ENCODE measurements at regions not wholly inside any gene's neighbourhood (a gene's known extent, or its start where the extent isn't known, plus 50 kb on each side); places are given as distances from the start of the nearest gene placed in this dataset.

DNA sequence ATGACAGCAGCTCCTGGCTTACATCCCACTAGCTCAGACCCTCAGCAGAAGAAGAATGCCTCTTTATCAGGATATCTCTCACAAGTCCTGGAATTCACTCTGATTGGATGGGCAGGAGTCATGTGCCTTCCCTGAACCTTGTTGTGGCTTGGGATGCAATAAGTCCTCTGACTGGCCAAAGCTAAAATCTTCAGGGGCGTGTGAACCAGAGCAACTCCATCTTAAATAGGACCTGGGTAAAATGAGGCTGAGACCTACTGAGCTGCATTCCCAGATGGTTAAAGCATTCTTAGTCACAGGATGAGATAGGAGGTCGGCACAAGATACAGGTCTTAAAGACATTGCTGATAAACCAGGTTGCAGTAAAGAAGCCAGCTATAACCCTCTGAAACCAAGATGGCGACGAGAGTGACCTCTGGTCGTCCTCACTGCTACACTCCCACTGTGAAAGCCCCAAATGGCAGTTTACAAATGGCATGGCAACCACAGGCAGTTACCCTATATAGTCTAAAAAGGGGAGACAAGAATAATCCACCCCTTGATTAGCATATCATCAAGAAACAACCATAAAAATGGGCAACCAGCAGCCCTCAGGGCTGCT lies 60.4 kb upstream of the FICD start:
- Mint-ChIP-seq H3K27ac (no peak overlapping the region), H3K9me3 (peaks cover 0 to 3% (median 0%) of the 10 kb centered on the region in 3 donors), H3K36me3 (no peaks in the 10 kb centered on the region), H3K4me1 (no peaks in the 10 kb centered on the region), H3K4me3 (no peak overlapping the region), H3K27me3 (peaks cover 24 to 37% of the 10 kb centered on the region in 2 donors)
- H3K4me1 ChIP-seq (ENCODE audit: control insufficient read depth in 1 of 2, extremely low read depth in 1 of 2, insufficient read depth in 2 of 2, low read length in 2 of 2): no peaks in the 10 kb centered on the region
- peaks cover 4 to 11% of the 10 kb centered on the region in 2 experiments for H3K27me3 ChIP-seq (replicated peaks in 1 of 2; ENCODE audit: control insufficient read depth in 2 of 2, extremely low read depth in 1 of 2, insufficient read depth in 2 of 2, low read length in 1 of 2)
- no peak overlapping the region for H3K4me3 ChIP-seq (ENCODE audit: control insufficient read depth in 1 of 2, extremely low read depth in 1 of 2, low read length in 1 of 2)
- POLR2A ChIA-PET: no interaction called here
- no peaks in the 10 kb centered on the region for H3K36me3 ChIP-seq (ENCODE audit: control insufficient read depth in 2 of 2, extremely low read depth in 1 of 2, insufficient read depth in 1 of 2, low read length in 1 of 2)
- CTCF ChIA-PET: no interaction called here
- H3K9me3 ChIP-seq: no peaks in the 10 kb centered on the region
- WGBS (ENCODE audit: insufficient coverage): 55% methylated on average over 2 of the region's 5 CpGs
- DNase-seq (no peak), ATAC-seq (replicated peaks in 1 of 4) (no peak)
- H3K27ac ChIP-seq (ENCODE audit: low read length): no peak overlapping the region

DNA sequence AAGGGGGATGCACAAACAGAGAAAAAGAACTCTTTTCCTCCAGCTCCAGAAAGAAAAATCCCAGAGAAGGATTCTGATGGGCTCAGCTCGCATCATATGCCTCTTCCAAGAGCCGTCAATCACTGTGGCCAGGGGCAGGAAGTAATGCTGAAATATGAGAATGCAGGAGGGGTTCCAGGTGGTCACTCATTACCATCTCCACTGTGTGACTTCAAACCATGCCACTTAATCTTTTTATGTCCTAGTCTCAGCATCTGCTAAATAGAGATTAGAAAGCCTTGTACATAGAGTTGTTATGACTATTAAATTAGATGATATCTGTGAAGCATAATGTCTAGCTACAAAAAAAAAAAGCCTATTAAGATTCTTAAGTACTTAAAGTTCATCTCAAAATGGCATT lies 65.6 kb upstream of the FICD start:
- Histone ChIP-seq H3K4me3 (ENCODE audit: control insufficient read depth in 1 of 2, extremely low read depth in 1 of 2, low read length in 1 of 2) (no peak overlapping the region), H3K27ac (ENCODE audit: low read length) (no peak overlapping the region), H3K27me3 (replicated peaks in 1 of 2; ENCODE audit: control insufficient read depth in 2 of 2, extremely low read depth in 1 of 2, insufficient read depth in 2 of 2, low read length in 1 of 2) (peaks cover 6 to 9% of the 10 kb centered on the region in 2 experiments), H3K9me3 (no peaks in the 10 kb centered on the region), H3K4me1 (ENCODE audit: control insufficient read depth in 1 of 2, extremely low read depth in 1 of 2, insufficient read depth in 2 of 2, low read length in 2 of 2) (no peaks in the 10 kb centered on the region), H3K36me3 (ENCODE audit: control insufficient read depth in 2 of 2, extremely low read depth in 1 of 2, insufficient read depth in 1 of 2, low read length in 1 of 2) (no peaks in the 10 kb centered on the region)
- Mint-ChIP-seq H3K9me3 (peaks cover 0 to 3% (median 0%) of the 10 kb centered on the region in 3 donors), H3K36me3 (no peaks in the 10 kb centered on the region), H3K4me3 (no peak overlapping the region), H3K4me1 (no peaks in the 10 kb centered on the region), H3K27me3 (peaks cover 46 to 48% of the 10 kb centered on the region in 2 donors), H3K27ac (no peak overlapping the region)
- POLR2A ChIA-PET: no interaction called here
- CTCF ChIA-PET: no interaction called here
- ATAC-seq (replicated peaks in 1 of 4) (no peak), DNase-seq (no peak)
- no CpG with 5 or more reads among the region's 2 CpGs for WGBS (ENCODE audit: insufficient coverage)

DNA sequence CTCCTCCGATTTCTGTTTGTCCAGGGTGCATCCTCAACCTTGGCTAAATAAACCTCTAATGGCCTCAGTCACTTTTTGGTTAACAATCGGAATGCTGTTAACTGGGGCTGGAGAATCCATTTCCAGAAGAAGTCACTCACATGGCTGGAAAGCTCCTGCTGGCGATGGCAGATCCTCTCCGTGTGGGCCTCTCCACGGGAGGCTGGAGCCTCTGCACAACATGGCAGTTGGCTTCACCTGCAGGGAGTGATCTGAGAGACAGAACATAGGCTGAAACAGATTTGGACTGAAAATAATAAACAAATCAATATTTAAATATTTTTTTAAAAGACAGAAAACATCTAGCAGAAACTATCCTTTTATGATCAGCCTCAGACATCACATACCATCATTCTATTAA lies 66.8 kb upstream of the FICD start:
- POLR2A ChIA-PET: no interaction called here
- Mint-ChIP-seq H3K27me3 (peaks cover 44 to 45% of the 10 kb centered on the region in 2 donors), H3K27ac (no peak overlapping the region), H3K4me3 (no peak overlapping the region), H3K9me3 (peaks cover 0 to 3% (median 0%) of the 10 kb centered on the region in 3 donors), H3K36me3 (no peaks in the 10 kb centered on the region), H3K4me1 (no peaks in the 10 kb centered on the region)
- Histone ChIP-seq H3K36me3 (ENCODE audit: control insufficient read depth in 2 of 2, extremely low read depth in 1 of 2, insufficient read depth in 1 of 2, low read length in 1 of 2) (no peaks in the 10 kb centered on the region), H3K27me3 (replicated peaks in 1 of 2; ENCODE audit: control insufficient read depth in 2 of 2, extremely low read depth in 1 of 2, insufficient read depth in 2 of 2, low read length in 1 of 2) (peaks cover 6 to 9% of the 10 kb centered on the region in 2 experiments), H3K27ac (ENCODE audit: low read length) (no peak overlapping the region), H3K4me3 (ENCODE audit: control insufficient read depth in 1 of 2, extremely low read depth in 1 of 2, low read length in 1 of 2) (no peak overlapping the region), H3K9me3 (no peaks in the 10 kb centered on the region), H3K4me1 (ENCODE audit: control insufficient read depth in 1 of 2, extremely low read depth in 1 of 2, insufficient read depth in 2 of 2, low read length in 2 of 2) (no peaks in the 10 kb centered on the region)
- DNase-seq: no peak
- WGBS (ENCODE audit: insufficient coverage): 98% methylated on average over 4 of the region's 5 CpGs
- CTCF ChIA-PET: no interaction called here
- no peak for ATAC-seq (replicated peaks in 1 of 4)

DNA sequence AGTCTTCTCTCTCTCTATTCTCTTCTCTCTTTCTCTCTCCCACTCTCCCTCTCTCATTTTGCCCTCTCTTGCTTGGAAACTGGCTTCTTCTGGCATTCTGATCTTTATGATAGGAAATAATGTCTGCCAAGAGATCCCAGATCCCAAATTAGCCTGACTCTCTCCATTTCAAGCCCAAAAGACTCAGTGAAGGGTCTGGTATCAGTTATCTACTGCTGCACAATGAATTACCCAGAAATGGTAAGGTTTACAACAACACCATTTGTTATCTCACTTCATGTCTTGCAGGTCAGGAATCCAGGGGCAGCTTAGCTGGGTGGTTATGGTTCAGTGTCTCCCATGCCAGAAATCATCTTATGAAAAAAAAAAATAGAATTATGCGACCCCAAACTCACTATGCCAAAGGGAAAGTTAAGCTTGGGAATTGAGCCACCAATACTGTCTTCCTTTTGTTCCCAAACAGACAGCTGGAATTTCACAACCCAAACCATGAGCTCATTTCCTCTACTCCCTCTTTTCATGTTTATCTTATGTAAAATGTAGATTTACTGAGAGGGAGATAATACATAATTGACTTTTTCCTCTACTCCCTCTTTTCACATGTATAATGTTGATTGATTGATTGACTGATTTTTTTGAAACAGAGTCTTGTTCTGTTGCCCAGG lies 67.8 kb upstream of the FICD start:
- Histone ChIP-seq H3K4me1 (ENCODE audit: control insufficient read depth in 1 of 2, extremely low read depth in 1 of 2, insufficient read depth in 2 of 2, low read length in 2 of 2) (no peaks in the 10 kb centered on the region), H3K36me3 (ENCODE audit: control insufficient read depth in 2 of 2, extremely low read depth in 1 of 2, insufficient read depth in 1 of 2, low read length in 1 of 2) (no peaks in the 10 kb centered on the region), H3K9me3 (no peaks in the 10 kb centered on the region), H3K27me3 (replicated peaks in 1 of 2; ENCODE audit: control insufficient read depth in 2 of 2, extremely low read depth in 1 of 2, insufficient read depth in 2 of 2, low read length in 1 of 2) (peaks cover 6 to 8% of the 10 kb centered on the region in 2 experiments), H3K4me3 (ENCODE audit: control insufficient read depth in 1 of 2, extremely low read depth in 1 of 2, low read length in 1 of 2) (no peak overlapping the region), H3K27ac (ENCODE audit: low read length) (no peak overlapping the region)
- ATAC-seq (replicated peaks in 1 of 4): no peak
- POLR2A ChIA-PET: no interaction called here
- no peak overlapping the region for H3K4me3 Mint-ChIP-seq
- CTCF ChIA-PET: no interaction called here
- no CpG with 5 or more reads among the region's 1 CpG for WGBS (ENCODE audit: insufficient coverage)
- H3K36me3 Mint-ChIP-seq: no peaks in the 10 kb centered on the region
- peaks cover 0 to 4% (median 3%) of the 10 kb centered on the region in 3 donors for H3K9me3 Mint-ChIP-seq
- peaks cover 40 to 43% of the 10 kb centered on the region in 2 donors for H3K27me3 Mint-ChIP-seq
- H3K27ac Mint-ChIP-seq: no peak overlapping the region
- DNase-seq: no peak
- H3K4me1 Mint-ChIP-seq: peaks cover 0 to under 1% (median 0%) of the 10 kb centered on the region in 3 donors

DNA sequence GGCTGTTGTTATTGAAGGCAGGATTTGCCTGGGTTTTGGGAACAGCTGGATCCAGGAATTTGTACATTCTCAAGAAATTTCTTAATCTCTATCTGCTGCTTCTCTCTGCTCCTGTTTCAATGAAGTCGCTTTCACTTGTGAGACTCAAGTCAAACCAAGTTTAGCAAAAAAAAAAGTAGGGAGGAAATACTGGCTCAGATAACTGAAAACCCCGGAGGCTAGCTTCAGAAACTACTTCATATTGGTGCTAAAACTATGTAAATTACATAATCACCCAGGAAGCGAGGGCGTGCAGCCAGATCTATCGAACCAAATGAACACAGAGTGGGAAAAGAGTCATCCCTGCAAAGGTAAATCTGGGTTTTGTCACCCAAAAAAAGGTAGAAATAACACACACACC lies 68.3 kb upstream of the FICD start:
- peaks cover 34 to 37% of the 10 kb centered on the region in 2 donors for H3K27me3 Mint-ChIP-seq

DNA sequence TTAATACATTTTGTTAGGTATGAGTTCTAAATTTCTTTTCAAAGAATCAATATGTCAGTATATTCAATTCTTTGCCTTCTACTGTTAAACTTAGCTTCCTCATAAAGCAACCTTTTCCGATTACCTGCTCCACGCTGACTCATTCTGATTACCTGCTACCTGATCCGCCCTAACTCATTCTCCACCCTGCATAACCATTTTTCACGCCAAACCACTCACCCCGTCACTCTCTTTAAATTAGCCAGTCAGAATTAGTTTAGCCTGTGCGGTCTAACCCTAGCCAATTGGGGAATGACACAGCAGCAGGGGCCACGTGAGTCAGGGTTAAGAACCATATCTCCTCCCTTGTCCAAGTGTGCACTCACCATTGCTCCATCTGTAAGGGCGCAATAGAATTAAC lies 72.2 kb upstream of the FICD start:
- H3K9me3 Mint-ChIP-seq: peaks cover 0 to 4% (median 0%) of the 10 kb centered on the region in 3 donors
- H3K4me1 Mint-ChIP-seq: peaks cover 0 to 5% (median 0%) of the 10 kb centered on the region in 3 donors
- Histone ChIP-seq H3K4me1 (ENCODE audit: control insufficient read depth in 1 of 2, extremely low read depth in 1 of 2, insufficient read depth in 2 of 2, low read length in 2 of 2) (no peaks in the 10 kb centered on the region), H3K27ac (ENCODE audit: low read length) (no peak overlapping the region), H3K36me3 (ENCODE audit: control insufficient read depth in 2 of 2, extremely low read depth in 1 of 2, insufficient read depth in 1 of 2, low read length in 1 of 2) (no peaks in the 10 kb centered on the region), H3K27me3 (replicated peaks in 1 of 2; ENCODE audit: control insufficient read depth in 2 of 2, extremely low read depth in 1 of 2, insufficient read depth in 2 of 2, low read length in 1 of 2) (peaks cover 2 to 8% of the 10 kb centered on the region in 2 experiments), H3K9me3 (no peaks in the 10 kb centered on the region), H3K4me3 (ENCODE audit: control insufficient read depth in 1 of 2, extremely low read depth in 1 of 2, low read length in 1 of 2) (no peak overlapping the region)
- no peak overlapping the region for H3K27ac Mint-ChIP-seq
- H3K36me3 Mint-ChIP-seq: no peaks in the 10 kb centered on the region
- H3K4me3 Mint-ChIP-seq: no peak overlapping the region
- ChIA-PET CTCF (no interaction called here), POLR2A (no interaction called here)
- no peak for DNase-seq
- WGBS (ENCODE audit: insufficient coverage): 84% methylated on average over 7 of the region's 8 CpGs
- no peak for ATAC-seq (replicated peaks in 1 of 4)
- H3K27me3 Mint-ChIP-seq: peaks cover 28 to 49% of the 10 kb centered on the region in 2 donors

More for the DNA sequence above, 68.3 kb upstream of the FICD start:
- ChIA-PET CTCF (no interaction called here), POLR2A (no interaction called here)
- H3K9me3 ChIP-seq: no peaks in the 10 kb centered on the region
- H3K4me1 ChIP-seq (ENCODE audit: control insufficient read depth in 1 of 2, extremely low read depth in 1 of 2, insufficient read depth in 2 of 2, low read length in 2 of 2): no peaks in the 10 kb centered on the region
- WGBS (ENCODE audit: insufficient coverage): 48% methylated on average over 4 of the region's 5 CpGs
- H3K36me3 ChIP-seq (ENCODE audit: control insufficient read depth in 2 of 2, extremely low read depth in 1 of 2, insufficient read depth in 1 of 2, low read length in 1 of 2): no peaks in the 10 kb centered on the region
- Mint-ChIP-seq H3K27ac (no peak overlapping the region), H3K4me3 (no peak overlapping the region), H3K9me3 (peaks cover 0 to 4% (median 0%) of the 10 kb centered on the region in 3 donors), H3K4me1 (peaks cover 0 to 5% (median 0%) of the 10 kb centered on the region in 3 donors), H3K36me3 (no peaks in the 10 kb centered on the region)
- no peak overlapping the region for H3K4me3 ChIP-seq (ENCODE audit: control insufficient read depth in 1 of 2, extremely low read depth in 1 of 2, low read length in 1 of 2)
- H3K27ac ChIP-seq (ENCODE audit: low read length): no peak overlapping the region
- no peak for DNase-seq
- no peak for ATAC-seq (replicated peaks in 1 of 4)
- H3K27me3 ChIP-seq (replicated peaks in 1 of 2; ENCODE audit: control insufficient read depth in 2 of 2, extremely low read depth in 1 of 2, insufficient read depth in 2 of 2, low read length in 1 of 2): peaks cover 5 to 10% of the 10 kb centered on the region in 2 experiments

All from T-cell (primary cell).